Left ventricle myocardium inferior (tissue), 1 donor: ENCODE measurements at regions not wholly inside any gene's neighbourhood (a gene's known extent, or its start where the extent isn't known, plus 50 kb on each side); places are given as distances from the start of the nearest gene placed in this dataset.

Experiments used
- DNase-seq: peaks from one replicate; pipeline ENCODE4 v3.0.0-alpha.2; 2020
- H3K27ac ChIP-seq: fragments of 200-600 bp; replicated peaks from 2 replicates; pipeline ENCODE4 v1.8.0; 2021
- H3K27me3 ChIP-seq: fragments of 200-600 bp; 2 replicates; pipeline ENCODE4 v1.8.0; 2021; ENCODE audit warnings: low read depth
- H3K36me3 ChIP-seq: fragments of 200-600 bp; 2 replicates; pipeline ENCODE4 v1.8.0; 2021
- H3K4me1 ChIP-seq: fragments of 200-600 bp; 2 replicates; pipeline ENCODE4 v1.8.0; 2021
- H3K4me3 ChIP-seq: fragments of 200-600 bp; 2 replicates; pipeline ENCODE4 v1.8.0; 2021; ENCODE audit warnings: mild to moderate bottlenecking, moderate library complexity
- H3K9me3 ChIP-seq: fragments of 200-600 bp; replicated peaks from 2 replicates; pipeline ENCODE4 v1.8.0; 2021
- intact Hi-C: fragments of 100-400 bp; cut with micrococcal nuclease; formaldehyde crosslinking; loops from one replicate; pipeline ENCODE4 v1.11.0; 2022
- TF ChIP-seq, protein P1 (sequence below): fragments of 200-600 bp; IDR thresholded peaks from 2 replicates; pipeline ENCODE4 v1.8.0; 2021; ENCODE audit warnings: antibody characterized with exemption, mild to moderate bottlenecking, borderline replicate concordance
- donor health status: DM: no; HTN: yes; CAD: no; lungs with severe emphysema.

DNA sequence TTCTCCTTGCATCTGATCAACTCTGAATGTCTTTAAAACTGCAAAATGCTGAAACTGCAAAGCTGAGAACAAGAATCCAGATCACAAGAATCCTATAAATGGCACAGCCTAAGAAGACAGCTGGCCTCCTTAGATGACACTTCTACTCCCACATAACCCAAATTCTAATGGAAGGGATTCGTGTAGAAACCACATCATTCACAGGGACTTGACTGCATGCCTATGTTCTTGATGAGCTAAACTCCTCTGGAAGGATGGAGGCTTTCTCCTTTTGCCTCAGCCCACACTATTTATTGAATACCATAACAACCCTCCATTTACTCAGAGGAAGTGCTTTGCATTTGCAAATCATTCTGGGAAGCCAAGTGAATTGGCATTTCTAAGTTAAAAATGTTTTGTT is 252.5 kb upstream of the VWC2 start:
- no peak for DNase-seq
- Histone ChIP-seq H3K27me3 (no peaks in the 10 kb centered on the region), H3K4me1 (no peaks in the 10 kb centered on the region), H3K9me3 (no peaks in the 10 kb centered on the region), H3K36me3 (no peaks in the 10 kb centered on the region), H3K27ac (no peak overlapping the region), H3K4me3 (no peak overlapping the region)
- TF ChIP-seq, protein P1, sequence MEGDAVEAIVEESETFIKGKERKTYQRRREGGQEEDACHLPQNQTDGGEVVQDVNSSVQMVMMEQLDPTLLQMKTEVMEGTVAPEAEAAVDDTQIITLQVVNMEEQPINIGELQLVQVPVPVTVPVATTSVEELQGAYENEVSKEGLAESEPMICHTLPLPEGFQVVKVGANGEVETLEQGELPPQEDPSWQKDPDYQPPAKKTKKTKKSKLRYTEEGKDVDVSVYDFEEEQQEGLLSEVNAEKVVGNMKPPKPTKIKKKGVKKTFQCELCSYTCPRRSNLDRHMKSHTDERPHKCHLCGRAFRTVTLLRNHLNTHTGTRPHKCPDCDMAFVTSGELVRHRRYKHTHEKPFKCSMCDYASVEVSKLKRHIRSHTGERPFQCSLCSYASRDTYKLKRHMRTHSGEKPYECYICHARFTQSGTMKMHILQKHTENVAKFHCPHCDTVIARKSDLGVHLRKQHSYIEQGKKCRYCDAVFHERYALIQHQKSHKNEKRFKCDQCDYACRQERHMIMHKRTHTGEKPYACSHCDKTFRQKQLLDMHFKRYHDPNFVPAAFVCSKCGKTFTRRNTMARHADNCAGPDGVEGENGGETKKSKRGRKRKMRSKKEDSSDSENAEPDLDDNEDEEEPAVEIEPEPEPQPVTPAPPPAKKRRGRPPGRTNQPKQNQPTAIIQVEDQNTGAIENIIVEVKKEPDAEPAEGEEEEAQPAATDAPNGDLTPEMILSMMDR, result no peak
- intact Hi-C loops, result no loop called here

DNA sequence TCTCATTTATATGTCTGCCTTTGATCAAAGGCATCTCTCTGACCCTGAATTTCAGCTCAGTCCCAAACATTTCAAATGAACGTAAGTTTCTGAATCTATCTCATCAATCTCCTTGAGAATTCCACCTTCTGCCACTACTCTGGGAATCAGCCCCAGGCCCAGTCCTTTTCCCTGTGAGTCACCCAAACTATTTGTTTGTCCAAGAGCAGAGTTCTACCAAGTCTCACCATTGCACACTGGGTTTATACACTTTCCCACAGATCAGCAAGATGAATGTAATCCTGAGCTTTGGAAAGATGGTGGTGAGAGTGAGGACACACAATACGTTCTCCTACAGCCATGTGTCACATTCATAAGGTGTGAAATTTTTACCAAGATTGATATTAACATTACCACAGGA is 251.3 kb upstream of the VWC2 start:
- no peaks in the 10 kb centered on the region for H3K4me1 ChIP-seq
- H3K27me3 ChIP-seq, result no peaks in the 10 kb centered on the region
- H3K9me3 ChIP-seq, result no peaks in the 10 kb centered on the region
- intact Hi-C loops, result no loop called here
- H3K27ac ChIP-seq, result no peak overlapping the region
- no peaks in the 10 kb centered on the region for H3K36me3 ChIP-seq
- no peak overlapping the region for H3K4me3 ChIP-seq
- TF ChIP-seq, protein P1, result no peak
- no peak for DNase-seq

DNA sequence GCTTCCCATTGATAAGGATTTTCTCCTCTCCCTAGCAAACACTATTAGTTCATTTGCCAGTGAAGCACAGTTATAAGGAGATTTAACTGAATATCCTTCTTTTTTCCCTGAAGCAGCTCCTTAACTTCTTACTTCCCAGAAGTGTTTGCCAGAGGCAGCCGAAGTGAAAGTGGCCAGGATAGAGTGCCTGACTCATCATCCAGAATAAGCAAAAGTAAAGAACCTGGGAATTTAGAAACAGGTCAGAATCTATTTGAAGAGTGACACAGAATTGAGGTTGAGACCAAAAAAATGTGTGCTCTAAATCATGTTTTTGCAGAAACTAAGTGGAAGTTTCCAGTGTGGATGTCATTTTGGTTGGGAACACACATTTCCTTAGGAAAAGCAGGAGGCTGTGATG is 249.6 kb upstream of the VWC2 start:
- H3K9me3 ChIP-seq, result no peaks in the 10 kb centered on the region
- TF ChIP-seq, protein P1, result no peak
- no peaks in the 10 kb centered on the region for H3K27me3 ChIP-seq
- H3K4me1 ChIP-seq, result no peaks in the 10 kb centered on the region
- intact Hi-C loops, result no loop called here
- no peak overlapping the region for H3K27ac ChIP-seq
- no peaks in the 10 kb centered on the region for H3K36me3 ChIP-seq
- H3K4me3 ChIP-seq, result no peak overlapping the region
- DNase-seq, result no peak

DNA sequence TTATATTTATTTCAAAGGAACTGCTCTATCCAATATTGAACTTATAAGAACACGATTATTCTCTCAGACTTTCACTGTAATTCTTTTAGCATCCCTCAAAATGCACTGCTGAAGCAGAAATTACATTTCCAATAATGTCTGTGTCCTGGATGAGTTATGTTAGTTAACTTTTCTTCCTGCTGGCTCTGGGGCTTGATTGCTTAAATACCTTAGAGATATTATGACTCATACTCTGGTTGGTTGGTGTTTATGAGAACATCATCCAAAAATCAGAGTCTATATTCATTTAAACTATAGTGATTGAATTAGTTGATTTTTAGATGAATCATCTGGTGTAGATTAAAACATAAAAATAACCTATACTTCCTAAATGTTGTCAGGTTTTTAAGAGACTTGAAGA is 246.3 kb upstream of the VWC2 start:
- Histone ChIP-seq H3K27ac (no peak overlapping the region), H3K36me3 (no peaks in the 10 kb centered on the region), H3K4me3 (no peak overlapping the region), H3K9me3 (no peaks in the 10 kb centered on the region), H3K4me1 (no peaks in the 10 kb centered on the region), H3K27me3 (no peaks in the 10 kb centered on the region)
- intact Hi-C loops, result no loop called here
- no peak for DNase-seq
- TF ChIP-seq, protein P1, result no peak

DNA sequence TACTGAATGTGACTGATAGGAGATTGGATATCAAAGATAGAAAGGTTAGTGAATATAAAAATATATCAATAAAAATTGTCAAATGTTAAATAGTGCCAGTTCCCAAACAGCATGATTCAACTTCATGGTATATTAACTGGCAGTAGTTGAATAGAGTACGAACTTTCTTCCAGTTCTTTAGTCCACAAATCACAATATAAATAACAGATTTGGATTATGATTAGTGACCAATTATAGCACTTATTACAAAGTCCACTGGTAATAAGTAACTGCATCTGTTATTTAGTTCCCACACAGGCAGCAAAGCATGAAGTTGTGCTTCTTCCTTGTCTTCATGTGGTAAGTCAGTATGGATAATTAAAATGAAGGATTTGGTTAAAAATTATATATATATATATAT is 243.0 kb upstream of the VWC2 start:
- Histone ChIP-seq H3K27ac (no peak overlapping the region), H3K36me3 (no peaks in the 10 kb centered on the region), H3K9me3 (no peaks in the 10 kb centered on the region), H3K4me3 (no peak overlapping the region), H3K27me3 (no peaks in the 10 kb centered on the region), H3K4me1 (no peaks in the 10 kb centered on the region)
- DNase-seq, result no peak
- intact Hi-C loops, result no loop called here
- TF ChIP-seq, protein P1, result no peak

DNA sequence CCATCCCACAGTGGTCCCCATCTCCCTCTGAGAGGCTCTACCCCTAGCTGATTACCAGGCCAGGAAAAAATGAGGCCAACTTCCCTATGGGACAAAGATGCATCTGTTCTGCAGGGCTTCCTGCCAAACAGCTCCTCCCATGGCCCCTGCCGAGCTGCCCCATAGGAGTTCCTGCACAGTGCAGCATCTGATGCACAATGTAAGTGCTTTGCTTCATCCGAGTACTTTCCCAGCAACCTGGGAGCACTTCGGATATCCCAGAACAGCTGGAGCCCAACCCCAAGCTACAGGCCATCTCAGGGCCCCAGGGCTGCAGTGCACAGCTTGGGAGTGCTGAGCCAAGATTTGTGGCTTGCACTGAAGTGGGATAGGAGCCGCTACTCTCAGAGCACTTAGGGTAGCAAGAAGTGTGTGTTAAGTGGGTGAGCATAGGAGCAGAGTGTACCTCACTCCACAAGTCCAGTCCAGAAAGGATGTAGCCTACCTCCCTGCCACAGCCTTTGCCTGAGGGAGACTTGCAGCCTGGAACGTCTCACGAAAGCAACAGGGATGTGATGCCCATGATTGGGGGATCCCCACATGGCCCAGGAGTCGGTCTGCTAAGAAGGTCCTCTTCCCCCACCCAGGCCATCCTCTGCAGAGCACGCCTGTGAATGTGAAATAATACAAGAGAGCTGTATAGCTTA is 209.6 kb upstream of the VWC2 start:
- no peak overlapping the region for H3K27ac ChIP-seq
- H3K9me3 ChIP-seq, result peaks cover 31% of the 10 kb centered on the region
- H3K4me3 ChIP-seq, result no peak overlapping the region
- TF ChIP-seq, protein P1, result no peak
- intact Hi-C loops, result no loop called here
- H3K36me3 ChIP-seq, result no peaks in the 10 kb centered on the region
- H3K27me3 ChIP-seq, result no peaks in the 10 kb centered on the region
- DNase-seq, result no peak
- H3K4me1 ChIP-seq, result no peaks in the 10 kb centered on the region
